ENCODE measurements at regions not wholly inside any gene's neighbourhood (a gene's known extent, or its start where the extent isn't known, plus 50 kb on each side); places are given as distances from the start of the nearest gene placed in this dataset.

DNA sequence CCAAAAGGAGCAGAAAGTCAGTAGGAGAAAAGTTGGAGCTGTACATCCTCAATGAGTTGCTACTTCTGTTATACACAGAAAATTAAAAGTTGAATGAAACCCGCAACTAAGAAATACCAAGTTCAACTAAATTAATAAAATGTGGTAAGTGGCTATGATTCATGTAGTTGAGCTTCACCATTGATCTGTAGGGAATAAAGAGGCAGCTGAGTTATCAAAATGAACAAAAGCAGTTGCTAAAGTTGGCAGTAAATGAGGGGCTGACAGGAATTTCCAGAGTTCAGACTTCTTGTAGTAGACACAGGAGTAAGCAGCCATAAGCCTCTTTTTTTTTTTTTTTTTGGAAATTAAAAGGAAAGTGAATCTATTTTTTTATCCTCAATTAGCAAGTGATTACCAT is 234.6 kb downstream of the POSTN start:
- DNase-seq, result no peak

DNA sequence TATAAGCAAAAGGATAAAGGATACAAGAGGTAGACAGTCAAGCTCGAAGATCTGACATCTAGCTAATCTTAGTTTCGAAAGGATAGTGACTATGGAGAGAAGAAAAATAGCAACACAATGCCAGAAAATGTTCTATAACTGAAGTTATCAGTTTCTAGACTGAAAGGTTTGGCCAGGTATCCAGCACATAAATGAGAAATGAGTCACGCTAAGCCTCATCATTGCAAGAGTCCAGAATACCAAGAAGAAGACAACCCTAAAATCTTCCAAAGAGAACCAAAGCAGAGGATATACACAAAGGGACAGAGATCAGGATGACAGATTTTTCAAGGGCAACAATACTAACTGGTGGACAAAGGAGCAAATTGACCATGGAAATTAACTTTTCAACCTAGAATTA is 237.0 kb downstream of the POSTN start:
- DNase-seq, result no peak

GRCh38 chr13:37360556-37360955 is 238.0 kb downstream of the POSTN start:
- DNase-seq, result no peak

DNA sequence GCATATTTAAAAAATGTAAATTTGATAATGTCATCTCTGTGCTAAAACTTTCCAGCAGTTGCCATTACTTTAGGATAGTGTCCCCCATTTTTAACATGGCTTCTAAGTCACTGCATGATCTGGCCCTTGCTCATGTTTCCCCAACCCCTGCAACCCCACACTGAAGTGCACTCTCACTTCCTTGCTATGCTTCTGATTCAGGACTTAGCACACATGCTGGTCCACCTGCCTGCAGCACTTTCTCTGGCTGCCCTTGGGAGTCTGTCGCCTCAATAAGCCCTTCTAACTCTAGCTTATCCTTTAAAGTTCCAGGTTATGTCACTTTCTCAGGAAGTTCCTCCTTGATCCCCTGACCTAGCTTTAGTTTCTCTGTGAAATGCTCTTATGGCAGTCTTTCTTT is 241.0 kb downstream of the POSTN start:
- no peak for DNase-seq

DNA sequence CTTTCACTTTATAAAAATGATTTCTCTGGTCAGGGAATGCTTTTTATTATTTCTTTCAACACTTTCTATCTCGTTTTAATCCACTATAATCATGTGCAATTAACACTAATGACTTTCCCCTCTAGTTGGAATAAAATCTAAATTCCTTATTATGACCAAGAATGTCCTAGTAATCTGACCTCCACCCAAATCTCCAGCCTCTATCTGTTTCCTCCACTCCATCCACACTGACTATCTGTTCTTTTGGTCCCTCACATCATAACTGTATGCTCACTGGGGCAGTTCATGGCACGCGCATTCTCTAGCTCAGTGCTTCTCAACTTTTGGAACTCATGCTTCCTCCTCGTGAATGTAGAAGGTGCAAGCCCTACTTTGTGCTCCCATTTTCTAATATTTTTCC is 244.7 kb downstream of the POSTN start:
- no peak for DNase-seq

DNA sequence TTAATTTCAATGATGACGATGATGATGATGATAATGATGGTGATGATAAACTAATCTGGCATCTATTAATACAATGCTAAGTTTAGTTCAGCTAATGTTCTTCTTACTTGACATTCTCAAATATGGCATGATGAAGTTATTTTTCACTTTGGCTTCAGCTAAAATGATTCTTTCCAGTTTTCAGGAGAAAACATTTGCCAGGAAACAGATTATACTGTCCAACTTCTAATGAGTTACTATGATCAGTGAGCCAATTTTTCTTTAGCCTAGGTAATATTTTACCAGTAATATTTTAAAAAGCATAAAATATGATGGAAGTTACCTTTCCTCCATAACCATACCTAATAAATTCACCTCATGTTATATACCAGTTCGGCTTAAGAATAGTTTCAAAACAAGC is 245.7 kb upstream of the CSNK1A1L start:
- DNase-seq, result no peak

DNA sequence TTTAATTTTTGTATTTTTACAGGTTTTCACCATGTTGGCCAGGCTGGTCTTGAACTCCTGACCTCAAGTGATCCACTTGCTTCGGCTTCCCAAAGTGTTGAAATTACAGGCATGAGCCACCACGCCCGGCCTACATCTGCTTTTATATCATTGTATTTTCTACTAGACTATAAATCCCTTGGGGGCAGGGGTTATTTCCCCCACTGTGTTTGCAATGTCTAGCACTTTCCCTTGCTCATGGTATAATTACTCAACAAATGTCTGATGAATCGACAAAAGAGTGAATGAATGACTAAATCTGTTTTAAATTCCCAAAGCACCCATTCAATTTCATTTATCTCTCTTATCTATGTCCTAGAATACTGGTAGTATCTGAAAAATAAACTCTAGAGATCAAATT is 244.5 kb upstream of the CSNK1A1L start:
- DNase-seq, result no peak

DNA sequence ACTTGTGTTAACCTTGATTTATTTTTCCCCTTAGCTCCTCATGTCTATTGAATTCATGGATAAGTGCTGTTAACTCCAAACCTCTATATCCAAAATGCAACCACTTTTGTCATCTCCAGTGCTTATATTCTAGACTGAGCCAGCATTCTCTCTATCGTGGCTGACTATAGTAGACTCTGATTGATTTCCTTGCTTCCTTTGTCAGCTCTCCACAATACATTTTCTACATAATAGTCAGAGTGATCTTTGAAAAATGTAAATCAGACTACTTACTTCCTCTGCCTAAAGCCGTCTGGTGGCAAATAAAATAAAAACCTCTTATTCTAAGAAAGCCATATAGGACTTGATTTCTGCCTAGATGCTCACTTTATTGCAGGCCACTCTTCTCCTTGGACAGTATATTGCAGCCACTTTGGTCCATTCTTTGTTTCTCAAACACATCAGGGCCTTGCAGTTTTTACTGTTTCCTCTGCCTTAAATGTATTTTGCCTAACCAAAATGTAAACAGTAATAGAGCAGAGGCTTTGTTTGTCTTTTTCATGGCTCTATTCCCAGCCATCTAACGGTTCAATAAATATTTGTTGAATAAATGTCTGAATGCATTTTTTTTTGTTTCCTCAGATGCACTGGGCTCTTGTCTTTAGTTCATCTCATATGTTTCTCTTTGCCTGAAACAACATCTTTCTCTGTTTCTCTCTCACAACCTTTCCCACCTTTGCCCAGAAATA is 243.6 kb upstream of the CSNK1A1L start:
- no peak for DNase-seq

GRCh38 chr13:37345869-37346268 is 240.4 kb upstream of the CSNK1A1L start:
- no peak for DNase-seq

GRCh38 chr13:37345391-37345790 is 239.9 kb upstream of the CSNK1A1L start:
- DNase-seq, result no peak

- no peak for DNase-seq
These were observed 238.6 kb upstream of the CSNK1A1L start for GRCh38 chr13:37344056-37344455.

GRCh38 chr13:37342205-37342604 is 236.7 kb upstream of the CSNK1A1L start:
- no peak for DNase-seq

- DNase-seq, result no peak
These were observed 235.6 kb upstream of the CSNK1A1L start for GRCh38 chr13:37340901-37341670.

GRCh38 chr13:37339386-37339735 is 233.9 kb upstream of the CSNK1A1L start:
- DNase-seq, result no peak

GRCh38 chr13:37338726-37339385 is 233.4 kb upstream of the CSNK1A1L start:
- no peak for DNase-seq

DNA sequence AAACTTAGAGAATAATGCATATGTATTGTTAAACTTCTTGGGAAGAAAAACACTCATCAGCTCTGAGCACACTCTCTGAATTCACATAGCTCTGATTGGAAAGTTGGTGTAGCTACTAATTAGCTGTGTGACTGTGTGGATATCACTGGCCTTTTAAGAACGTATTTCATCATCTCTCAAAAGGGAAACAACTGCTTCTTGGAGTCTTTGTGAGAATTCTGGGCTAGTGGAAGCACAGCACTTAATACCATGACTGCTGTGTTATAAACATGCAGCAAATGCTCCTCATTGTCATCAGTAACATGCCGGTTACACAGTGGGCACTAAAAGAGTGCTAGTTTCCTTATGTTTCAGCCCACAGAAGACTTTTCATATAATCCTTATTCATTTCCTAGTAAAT is 220.9 kb upstream of the CSNK1A1L start:
- no peak for DNase-seq

- no peak for DNase-seq
These were observed 213.6 kb upstream of the CSNK1A1L start for GRCh38 chr13:37319031-37319443.

DNA sequence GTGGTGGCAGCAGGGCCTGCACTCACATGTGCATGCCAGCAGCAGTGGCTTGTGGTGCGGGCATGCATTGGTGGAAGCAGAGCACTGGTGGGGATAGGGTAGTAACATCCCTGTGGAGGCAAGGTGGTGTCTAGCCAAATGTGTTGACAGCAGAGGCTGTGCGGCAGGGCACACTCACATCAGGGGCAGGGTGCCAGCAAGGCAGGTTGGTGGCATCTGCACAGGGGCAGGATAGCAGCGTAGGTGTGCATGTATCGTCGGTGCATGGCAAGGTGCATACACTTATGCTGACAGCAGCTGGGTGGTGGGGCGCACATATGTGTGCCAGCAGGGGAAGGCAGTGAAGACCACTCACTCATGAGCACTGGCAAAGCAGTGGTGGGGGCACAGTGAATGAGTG is 211.5 kb upstream of the CSNK1A1L start:
- no peak for DNase-seq

GRCh38 chr13:37313372-37313771 is 207.9 kb upstream of the CSNK1A1L start:
- DNase-seq, result no peak

GRCh38 chr13:37306778-37307544 is 201.5 kb upstream of the CSNK1A1L start:
- peak; percentile 10 for DNase-seq

- DNase-seq, result no peak
These were observed 198.1 kb upstream of the CSNK1A1L start for GRCh38 chr13:37303606-37304005.

GRCh38 chr13:37302686-37303085 is 197.2 kb upstream of the CSNK1A1L start:
- no peak for DNase-seq

GRCh38 chr13:37295573-37295972 is 190.1 kb upstream of the CSNK1A1L start:
- no peak for DNase-seq

Data from left kidney (tissue), 1 donor.